ENCODE measurements at regions not wholly inside any gene's neighbourhood (a gene's known extent, or its start where the extent isn't known, plus 50 kb on each side); places are given as distances from the start of the nearest gene placed in this dataset.
"Not testable (repeated sequence)": the region's sequence is repeated elsewhere in the genome, so short reads cannot be mapped to it uniquely, and the experiment has no call there.

DNA sequence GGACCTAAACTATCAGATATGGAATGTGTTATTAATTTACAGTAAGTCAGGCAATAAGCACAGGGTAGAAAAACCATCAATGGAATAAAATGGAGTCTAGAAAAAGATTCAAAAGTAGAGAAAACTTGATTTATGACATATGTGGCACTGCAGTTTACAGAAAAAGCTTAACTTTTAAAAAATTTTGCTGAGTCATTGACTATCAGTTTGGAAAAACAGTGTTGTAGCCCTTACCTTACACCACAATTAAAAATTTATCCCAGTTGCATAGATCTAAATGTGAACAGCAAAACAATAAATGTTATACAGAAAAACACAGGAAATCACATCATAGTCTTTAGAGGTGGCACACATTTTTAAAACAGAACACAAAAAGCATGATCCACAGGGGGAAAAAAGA, 108.5 kb downstream of the USP22 start:
- DNase-seq (ENCODE audit: low read depth) = no peak
- no peak overlapping the region for H3K4me3 ChIP-seq (ENCODE audit: low read depth, low read length)
- TF ChIP-seq, protein P1, sequence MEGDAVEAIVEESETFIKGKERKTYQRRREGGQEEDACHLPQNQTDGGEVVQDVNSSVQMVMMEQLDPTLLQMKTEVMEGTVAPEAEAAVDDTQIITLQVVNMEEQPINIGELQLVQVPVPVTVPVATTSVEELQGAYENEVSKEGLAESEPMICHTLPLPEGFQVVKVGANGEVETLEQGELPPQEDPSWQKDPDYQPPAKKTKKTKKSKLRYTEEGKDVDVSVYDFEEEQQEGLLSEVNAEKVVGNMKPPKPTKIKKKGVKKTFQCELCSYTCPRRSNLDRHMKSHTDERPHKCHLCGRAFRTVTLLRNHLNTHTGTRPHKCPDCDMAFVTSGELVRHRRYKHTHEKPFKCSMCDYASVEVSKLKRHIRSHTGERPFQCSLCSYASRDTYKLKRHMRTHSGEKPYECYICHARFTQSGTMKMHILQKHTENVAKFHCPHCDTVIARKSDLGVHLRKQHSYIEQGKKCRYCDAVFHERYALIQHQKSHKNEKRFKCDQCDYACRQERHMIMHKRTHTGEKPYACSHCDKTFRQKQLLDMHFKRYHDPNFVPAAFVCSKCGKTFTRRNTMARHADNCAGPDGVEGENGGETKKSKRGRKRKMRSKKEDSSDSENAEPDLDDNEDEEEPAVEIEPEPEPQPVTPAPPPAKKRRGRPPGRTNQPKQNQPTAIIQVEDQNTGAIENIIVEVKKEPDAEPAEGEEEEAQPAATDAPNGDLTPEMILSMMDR (IDR thresholded peaks at IDR 0.05; ENCODE audit: low read depth, low read length, missing control alignments) = no peak
- in situ Hi-C loops (cut with HindIII; ENCODE audit: low sequenced_read_pairs) = no loop called here

DNA sequence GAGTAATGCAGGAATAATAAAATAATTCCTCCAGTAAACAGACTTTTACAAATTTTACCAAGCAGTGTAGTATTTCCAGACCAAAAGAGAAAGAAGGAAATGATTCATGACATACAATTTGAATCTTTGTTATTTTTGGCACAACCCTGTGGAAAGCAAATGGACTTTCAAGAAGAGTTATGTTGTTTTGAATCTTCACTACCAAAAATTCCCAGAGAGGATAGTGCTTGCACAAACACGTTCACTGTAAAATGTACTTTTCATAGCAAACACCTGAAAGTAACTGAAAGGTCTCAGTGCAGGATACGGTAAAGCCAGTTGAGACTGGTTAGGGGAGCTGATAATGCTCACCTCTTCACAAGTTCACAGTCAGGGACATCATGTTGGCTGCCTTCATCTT, 107.1 kb downstream of the USP22 start:
- peak; percentile 56 for DNase-seq (ENCODE audit: low read depth)
- in situ Hi-C loops (cut with HindIII; ENCODE audit: low sequenced_read_pairs) = no loop called here
- H3K4me3 ChIP-seq (ENCODE audit: low read depth, low read length) = no peak overlapping the region
- TF ChIP-seq, protein P1 (IDR thresholded peaks at IDR 0.05; ENCODE audit: low read depth, low read length, missing control alignments) = no peak

DNA sequence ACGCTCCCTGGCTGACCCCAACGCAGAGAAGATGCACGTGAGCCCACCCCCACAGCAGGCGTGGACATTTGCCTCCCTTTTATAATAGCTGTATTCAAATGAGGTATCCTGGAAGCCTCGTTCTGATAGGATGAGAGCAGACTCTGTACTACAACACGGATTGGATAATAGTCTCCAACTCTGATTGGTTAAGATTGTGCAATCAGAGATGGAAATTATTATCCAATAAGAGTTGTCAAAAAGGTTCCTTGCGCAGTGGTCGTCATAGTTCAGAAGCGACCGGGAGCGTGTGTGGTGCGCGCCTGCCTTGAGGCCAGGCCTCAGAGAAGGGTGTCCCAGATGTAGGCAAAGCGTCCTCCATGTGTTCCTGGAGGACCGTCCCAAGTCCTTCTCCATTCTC, 104.6 kb downstream of the USP22 start:
- TF ChIP-seq, protein P1 (IDR thresholded peaks at IDR 0.05; ENCODE audit: low read depth, low read length, missing control alignments) = no peak
- DNase-seq (ENCODE audit: low read depth) = no peak
- in situ Hi-C loops (cut with HindIII; ENCODE audit: low sequenced_read_pairs) = no loop called here
- H3K4me3 ChIP-seq (ENCODE audit: low read depth, low read length) = no peak overlapping the region

DNA sequence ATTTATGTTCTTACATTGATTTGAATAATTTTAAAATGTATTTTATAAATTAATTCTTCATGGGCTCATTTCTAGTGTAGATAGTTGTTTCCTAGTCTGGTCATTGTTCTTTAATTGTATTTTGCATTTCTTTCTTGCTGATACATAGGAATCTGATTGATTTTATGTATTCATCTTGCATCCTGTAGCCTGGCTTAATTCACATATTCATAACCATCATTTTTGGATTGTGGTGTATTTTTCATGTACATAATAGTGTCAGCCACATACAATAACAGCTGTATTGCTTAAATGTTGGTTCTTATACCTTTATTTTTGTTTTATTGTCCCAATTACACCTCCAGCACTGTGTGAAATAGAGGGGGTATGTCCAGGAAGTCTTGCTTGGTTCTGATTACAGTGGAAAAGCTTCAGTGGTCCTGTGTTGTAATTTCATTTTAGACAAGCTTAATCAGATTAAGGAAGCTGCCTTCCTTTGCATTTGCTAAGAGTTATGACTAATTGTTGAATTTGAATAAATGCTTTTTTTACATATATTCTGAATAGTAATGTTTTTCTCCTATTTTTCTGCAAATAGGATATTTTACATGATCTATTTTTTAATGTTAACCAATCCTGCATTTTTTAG, 103.7 kb downstream of the USP22 start:
- no peak for DNase-seq (ENCODE audit: low read depth)
- TF ChIP-seq, protein P1 (IDR thresholded peaks at IDR 0.05; ENCODE audit: low read depth, low read length, missing control alignments) = no peak
- in situ Hi-C loops (cut with HindIII; ENCODE audit: low sequenced_read_pairs) = no loop called here
- H3K4me3 ChIP-seq (ENCODE audit: low read depth, low read length) = no peak overlapping the region

DNA sequence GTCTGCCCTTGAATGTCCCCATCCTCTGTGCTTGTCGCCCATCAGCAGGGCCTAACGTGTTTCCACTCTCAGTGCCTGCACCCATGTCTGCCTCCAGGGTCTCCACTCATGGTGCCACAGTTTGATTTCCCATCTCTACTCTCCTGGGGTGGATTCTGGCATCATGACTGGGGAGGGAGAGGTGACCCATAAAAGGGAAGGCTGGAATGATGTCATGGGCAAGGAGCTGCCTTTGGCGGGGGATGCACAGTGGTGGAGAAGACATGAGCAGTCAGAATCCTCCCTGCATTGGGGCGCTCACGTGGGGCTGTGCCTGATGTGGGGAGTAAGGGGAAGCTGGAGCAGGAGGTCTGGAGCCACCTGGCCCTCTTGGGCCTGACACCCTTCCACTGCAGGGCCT, 100.9 kb downstream of the USP22 start:
- TF ChIP-seq, protein P1 (IDR thresholded peaks at IDR 0.05; ENCODE audit: low read depth, low read length, missing control alignments) = no peak
- in situ Hi-C loops (cut with HindIII; ENCODE audit: low sequenced_read_pairs) = no loop called here
- no peak overlapping the region for H3K4me3 ChIP-seq (ENCODE audit: low read depth, low read length)
- no peak for DNase-seq (ENCODE audit: low read depth)

DNA sequence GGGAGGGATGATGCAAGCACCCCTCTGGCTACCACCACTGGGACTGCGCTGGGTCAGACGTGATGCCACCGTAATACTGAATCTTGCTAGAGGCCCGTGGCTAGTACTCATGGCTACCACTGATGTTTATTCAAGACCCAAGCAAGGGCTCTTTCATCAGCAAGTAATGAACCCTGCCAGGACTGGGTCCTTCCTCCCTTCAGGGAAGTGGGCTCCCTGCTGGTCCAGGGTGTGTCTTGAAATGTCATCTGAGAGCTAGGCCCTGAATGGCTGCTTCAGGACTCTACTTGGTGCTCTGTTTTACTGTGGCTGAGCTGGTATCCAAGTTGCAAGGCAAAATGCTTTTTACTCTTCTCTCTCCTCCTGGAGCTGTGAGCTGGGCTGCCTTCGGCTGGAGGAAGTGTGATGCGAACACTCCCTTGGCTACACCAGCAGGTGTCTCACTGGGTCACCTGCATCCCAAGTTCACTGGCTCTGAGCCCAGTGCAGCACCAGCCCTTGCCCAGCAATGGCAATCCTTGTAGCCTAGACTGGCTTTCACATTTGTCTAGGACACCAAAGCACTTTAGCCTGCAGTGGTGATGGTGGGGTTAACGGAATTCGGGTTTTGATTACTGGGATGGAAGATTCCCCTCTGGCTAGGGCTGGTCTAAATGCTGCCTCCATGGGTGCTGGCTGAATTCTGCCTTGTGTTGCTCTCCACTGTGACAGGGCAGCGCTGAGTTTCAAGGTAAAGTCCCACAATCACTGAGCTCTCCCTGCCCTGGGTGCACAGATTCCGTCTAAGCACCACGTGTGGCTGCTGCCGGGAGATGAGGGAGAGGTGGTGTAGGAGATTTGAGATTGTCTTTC, 98.6 kb downstream of the USP22 start:
- H3K4me3 ChIP-seq (ENCODE audit: low read depth, low read length) = no peak overlapping the region
- no peak for DNase-seq (ENCODE audit: low read depth)
- TF ChIP-seq, protein P1 (IDR thresholded peaks at IDR 0.05; ENCODE audit: low read depth, low read length, missing control alignments) = peak; percentile 6
- in situ Hi-C loops (cut with HindIII; ENCODE audit: low sequenced_read_pairs) = no loop called here

DNA sequence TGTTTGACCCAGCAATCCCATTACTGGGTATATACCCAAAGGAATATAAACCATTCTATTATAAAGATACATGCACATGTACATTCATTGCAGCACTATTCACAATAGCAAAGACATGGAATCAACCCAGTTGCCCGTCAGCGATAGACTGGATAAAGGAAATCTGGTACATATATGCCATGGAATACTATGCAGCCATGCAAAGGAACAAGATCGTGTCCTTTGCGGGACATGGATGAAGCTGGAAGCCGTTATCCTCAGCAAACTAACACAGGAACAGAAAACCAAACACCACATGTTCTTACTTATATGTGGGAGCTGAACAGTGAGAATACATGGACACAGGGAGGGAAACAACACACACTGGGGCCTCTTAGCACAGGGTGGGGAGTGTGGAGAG, 95.1 kb downstream of the USP22 start:
- H3K4me3 ChIP-seq (ENCODE audit: low read depth, low read length); DNase-seq (ENCODE audit: low read depth); in situ Hi-C loops (cut with HindIII; ENCODE audit: low sequenced_read_pairs): not testable (repeated sequence)

Data from astrocyte of the cerebellum (primary cell).